Stimulated activated CD8-positive, alpha-beta memory T cell treated with anti-CD3 and anti-CD28 coated beads, Interleukin-4, amount 100 ng/mL, for 48 hours (primary cell): ENCODE measurements at regions not wholly inside any gene's neighbourhood (a gene's known extent, or its start where the extent isn't known, plus 50 kb on each side); places are given as distances from the start of the nearest gene placed in this dataset.
"Not testable (repeated sequence)": the region's sequence is repeated elsewhere in the genome, so short reads cannot be mapped to it uniquely, and the experiment has no call there.

Source experiments
- DNase-seq: peaks from one replicate; pipeline ENCODE4 v3.0.0-alpha.2; 2020

- DNase-seq = no peak
Observed at GRCh38 chr2:126264625-126265024, 391.3 kb upstream of the GYPC start.

- no peak for DNase-seq
Observed at GRCh38 chr2:126269911-126270310, 386.0 kb upstream of the GYPC start.

GRCh38 chr2:126270587-126270986 lies 385.4 kb upstream of the GYPC start:
- DNase-seq = no peak

DNA sequence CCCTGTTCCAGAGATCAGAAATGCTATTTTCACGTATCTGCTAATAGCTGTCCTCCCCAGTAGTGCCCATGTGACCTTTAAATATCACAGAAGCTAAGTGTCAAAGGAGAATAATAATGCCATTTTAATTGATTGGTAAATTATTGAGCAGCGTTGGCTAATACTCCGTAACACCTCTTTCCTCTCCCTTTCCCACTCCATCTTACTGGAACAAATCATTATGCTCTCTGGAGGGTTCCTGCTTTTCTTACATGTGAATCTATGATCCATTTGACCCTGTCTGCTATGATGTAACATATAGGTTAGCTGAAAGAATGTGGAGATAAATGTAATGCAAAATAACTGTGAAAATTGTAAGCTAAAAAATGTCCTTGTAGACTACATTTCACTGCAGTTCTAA lies 383.6 kb upstream of the GYPC start:
- DNase-seq = no peak

DNA sequence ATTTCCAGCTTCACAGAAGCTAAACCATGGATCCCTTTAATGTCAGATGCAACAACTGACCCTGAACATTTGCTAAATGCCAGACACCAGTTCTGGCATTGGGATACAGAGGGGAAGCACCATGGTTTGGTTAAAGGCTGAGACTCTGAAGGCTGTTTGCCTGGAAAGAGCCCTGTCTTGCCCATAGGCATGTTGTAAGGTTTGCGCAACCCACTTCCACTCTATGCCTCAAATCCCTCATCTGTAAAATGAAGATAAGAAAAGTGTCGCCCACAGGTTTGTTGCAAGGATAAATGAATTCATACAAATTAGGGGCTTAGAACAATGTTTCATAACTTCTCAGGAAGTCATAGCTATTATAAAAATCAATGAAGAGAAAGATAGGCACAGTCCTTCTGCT lies 380.9 kb upstream of the GYPC start:
- DNase-seq = no peak

- not testable (repeated sequence) for DNase-seq
Observed at GRCh38 chr2:126276268-126276667, 379.7 kb upstream of the GYPC start.

- no peak for DNase-seq
Observed at GRCh38 chr2:126288362-126288761, 367.6 kb upstream of the GYPC start.

DNA sequence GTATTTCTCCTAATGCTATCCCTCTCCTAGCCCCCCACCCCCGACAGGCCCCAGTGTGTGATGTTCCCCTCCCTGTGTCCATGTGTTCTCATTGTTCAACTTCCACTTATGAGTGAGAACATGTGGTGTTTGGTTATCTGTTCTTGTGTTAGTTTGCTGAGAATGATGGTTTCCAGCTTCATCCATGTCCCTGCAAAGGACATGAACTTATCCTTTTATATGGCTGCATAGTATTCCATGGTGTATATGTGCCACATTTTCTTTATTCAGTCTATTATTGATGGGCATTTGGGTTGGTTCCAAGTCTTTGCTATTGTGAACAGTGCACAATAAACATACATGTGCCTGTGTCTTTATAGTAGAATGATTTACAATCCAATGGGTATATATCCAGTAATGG lies 362.0 kb upstream of the GYPC start:
- DNase-seq = not testable (repeated sequence)

DNA sequence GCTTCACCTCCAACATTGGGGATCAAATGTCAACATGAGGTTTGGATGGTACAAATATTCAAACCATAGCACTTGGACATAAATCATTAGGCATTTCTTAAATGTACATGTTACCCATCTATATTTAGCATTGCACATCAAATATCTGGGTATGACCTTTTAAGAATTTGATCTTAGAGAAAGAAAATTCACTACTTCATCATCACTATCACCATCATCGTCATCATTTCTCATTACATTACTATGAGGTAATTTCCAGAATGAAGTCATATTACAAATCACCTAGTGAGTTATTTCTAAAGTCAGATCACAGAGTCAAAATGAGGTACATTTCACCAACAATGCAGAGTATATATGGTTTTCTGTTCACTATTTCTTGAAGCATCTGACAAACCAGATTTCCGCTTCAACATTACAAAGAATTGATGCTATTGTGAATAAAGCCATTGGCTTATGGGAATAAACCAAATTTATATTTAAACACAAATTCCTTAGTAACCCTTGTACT lies 356.4 kb upstream of the GYPC start:
- no peak for DNase-seq

- DNase-seq = no peak
Observed at GRCh38 chr2:126300348-126300747, 355.6 kb upstream of the GYPC start.

GRCh38 chr2:126302043-126302442 lies 353.9 kb upstream of the GYPC start:
- DNase-seq = no peak

GRCh38 chr2:126303113-126303512 lies 352.8 kb upstream of the GYPC start:
- DNase-seq = no peak

GRCh38 chr2:126304154-126304553 lies 351.8 kb upstream of the GYPC start:
- DNase-seq = no peak

GRCh38 chr2:126306539-126306938 lies 349.4 kb upstream of the GYPC start:
- no peak for DNase-seq

DNA sequence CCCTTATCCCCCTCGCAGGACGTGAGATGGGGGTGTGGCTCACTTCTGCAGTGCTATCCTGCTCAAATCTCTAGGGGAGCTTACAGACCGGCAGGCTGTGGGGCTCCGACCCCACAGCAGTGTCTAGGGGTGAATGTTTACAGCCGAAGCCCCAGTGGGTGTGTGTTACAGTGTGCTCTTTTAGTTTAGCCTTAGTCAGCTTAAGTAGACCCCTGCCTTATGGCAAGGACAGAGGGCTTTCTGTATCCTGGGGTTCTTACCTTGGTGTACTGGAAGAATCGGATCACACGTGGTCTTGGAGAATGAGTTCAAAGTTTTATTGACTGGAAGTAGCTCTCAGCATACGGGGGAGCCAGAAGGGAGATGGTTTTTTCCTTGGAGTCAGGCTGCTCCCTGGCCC lies 348.2 kb upstream of the GYPC start:
- DNase-seq = no peak

DNA sequence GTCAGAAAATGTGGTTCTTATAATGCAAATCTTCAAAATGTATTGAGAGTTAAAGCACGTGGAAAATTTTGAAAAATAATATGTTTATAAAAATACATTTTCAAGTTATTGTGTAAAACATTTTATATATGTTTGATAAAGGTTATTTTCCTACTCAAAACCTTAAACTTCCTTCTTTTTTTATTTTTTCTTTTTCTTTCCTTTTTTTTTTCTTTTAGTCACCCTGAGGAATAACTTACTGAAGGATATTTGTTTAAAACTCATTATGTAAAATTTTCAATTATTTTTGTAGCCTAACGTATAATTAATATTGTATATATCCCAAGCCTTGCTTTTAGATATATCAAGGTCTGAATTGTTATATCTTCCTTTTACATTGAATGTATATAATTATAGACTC lies 346.8 kb upstream of the GYPC start:
- DNase-seq = no peak

DNA sequence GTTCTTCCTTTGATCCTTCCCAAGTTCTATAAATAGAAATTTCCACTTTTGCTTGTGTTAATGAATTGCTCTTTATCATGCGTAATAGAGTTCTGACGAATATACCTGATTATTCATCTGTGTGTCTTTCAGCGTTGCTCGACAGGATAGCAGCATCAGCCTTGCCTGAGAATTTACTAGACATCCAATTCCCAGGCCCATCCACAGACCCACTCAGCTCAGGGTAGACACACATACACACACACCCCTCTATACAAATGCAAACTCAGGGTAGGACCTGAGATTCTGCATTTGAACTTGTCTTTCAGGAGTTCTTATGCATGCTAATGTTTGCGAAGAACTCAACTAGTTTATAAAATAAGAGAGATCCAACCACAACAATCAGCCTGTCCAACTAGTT lies 343.4 kb upstream of the GYPC start:
- DNase-seq = no peak

- no peak for DNase-seq
Observed at GRCh38 chr2:126315828-126316227, 340.1 kb upstream of the GYPC start.

DNA sequence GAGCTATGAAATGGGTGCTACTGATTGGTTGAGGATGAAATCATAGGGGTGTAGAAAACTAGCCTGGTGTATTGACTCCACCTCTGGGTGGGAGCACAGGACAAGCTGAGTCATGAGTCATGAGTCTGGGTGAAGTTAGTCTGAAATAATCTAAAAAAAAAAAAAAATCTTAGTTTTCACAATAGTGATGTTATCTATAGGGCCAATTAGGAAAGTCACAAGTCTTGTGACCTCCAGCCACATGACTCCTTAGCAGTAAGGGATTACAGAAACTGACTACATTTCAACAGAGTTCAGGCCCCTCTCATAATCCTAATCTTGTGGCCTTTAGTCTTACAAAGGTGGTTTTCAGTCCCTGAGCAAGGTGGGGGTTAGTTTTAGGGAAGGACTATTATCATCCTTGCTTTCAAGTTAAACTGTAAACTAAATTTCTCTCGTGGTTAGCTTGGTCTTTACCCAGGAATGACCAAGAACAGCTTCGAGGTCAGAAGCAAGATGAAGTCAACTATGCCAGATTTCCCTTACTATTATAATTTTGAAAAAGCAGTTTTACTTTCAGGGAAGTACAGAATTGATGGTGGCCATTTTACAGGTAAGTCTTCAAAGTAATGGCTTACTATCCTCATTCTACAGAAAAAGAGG lies 338.0 kb upstream of the GYPC start:
- no peak for DNase-seq

DNA sequence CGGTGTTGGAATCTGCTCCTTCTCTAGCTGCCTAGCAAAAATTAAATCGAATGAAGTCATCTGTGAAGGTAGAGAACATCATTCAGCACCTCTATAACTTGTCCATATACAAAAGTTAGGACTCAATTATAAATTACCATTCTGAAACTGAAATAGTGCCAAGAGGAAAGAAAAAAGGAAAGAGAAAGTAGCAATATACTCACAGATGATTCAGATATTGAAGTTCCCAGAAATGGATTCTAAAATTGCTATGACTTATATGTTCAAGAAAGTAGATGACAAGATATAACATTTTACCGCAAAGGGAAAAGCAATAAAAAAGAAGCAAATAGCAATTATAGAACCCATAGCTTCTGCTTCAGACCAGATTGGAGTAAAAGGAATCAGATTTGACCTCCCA lies 333.6 kb upstream of the GYPC start:
- DNase-seq = no peak

GRCh38 chr2:126325202-126325601 lies 330.8 kb upstream of the GYPC start:
- DNase-seq = no peak

- no peak for DNase-seq
Observed at GRCh38 chr2:126329173-126329572, 326.8 kb upstream of the GYPC start.

GRCh38 chr2:126342457-126342856 lies 313.5 kb upstream of the GYPC start:
- no peak for DNase-seq

GRCh38 chr2:126343136-126343535 lies 312.8 kb upstream of the GYPC start:
- no peak for DNase-seq

DNA sequence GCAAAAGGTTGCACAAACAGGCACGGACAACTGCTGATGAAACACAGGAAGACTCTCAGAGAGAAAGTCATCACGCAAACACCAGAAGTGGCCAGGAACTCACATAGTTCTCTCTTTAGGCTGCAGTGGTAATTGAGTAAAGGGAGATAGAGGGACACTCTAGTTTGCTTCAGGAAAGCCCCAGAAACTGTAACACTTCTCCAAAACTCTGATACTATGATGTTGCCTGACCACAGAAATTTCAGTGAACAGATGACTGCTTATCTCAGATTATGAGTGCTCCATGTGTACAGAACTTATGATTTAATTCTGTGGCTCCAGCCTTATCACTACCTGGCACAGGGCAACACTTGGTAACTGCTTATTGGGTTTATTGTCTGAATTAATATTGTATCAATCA lies 311.5 kb upstream of the GYPC start:
- DNase-seq = no peak

DNA sequence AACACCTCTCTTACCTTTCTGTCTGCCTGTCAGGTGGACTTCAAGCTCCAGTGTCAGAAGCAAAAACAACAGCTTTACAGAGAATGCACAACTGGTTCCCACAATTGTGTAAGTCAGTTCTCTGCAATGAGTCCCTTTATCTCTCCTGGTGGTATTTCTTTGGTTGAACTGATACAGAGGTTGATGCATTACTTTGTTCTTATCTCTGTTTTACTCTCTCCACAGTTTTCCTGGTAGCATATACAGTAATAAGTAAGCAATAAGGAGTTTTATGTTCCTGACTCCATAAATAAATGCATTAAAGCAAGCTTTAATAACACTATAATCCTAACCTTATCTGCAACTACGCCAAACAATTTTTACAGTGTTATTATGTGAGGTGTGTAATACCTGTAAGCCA lies 310.3 kb upstream of the GYPC start:
- DNase-seq = no peak
